RCC 7860 (cell line): ENCODE measurements at regions not wholly inside any gene's neighbourhood (a gene's known extent, or its start where the extent isn't known, plus 50 kb on each side); places are given as distances from the start of the nearest gene placed in this dataset.

Experiments used
- DNase-seq: peaks from one replicate; pipeline ENCODE4 v3.0.0-alpha.2; 2015; ENCODE audit warnings: low spot score
- FAIRE-seq: peaks from 2 replicates; lab custom pipeline; 2012; peaks lifted over from hg19 to GRCh38; lab: Jason Lieb, UNC

GRCh38 chr18:40739029-40739428 is 1216.0 kb upstream of the PIK3C3 start:
- FAIRE-seq: no peak

GRCh38 chr18:40738321-40738880 is 1216.6 kb upstream of the PIK3C3 start:
- DNase-seq (no peak), FAIRE-seq (no peak)

More at GRCh38 chr18:40739029-40739428, 1216.0 kb upstream of the PIK3C3 start:
- no peak for DNase-seq

- DNase-seq (no peak), FAIRE-seq (no peak)
These were observed 1246.3 kb upstream of the PIK3C3 start for GRCh38 chr18:40708726-40709125.

- FAIRE-seq (no peak), DNase-seq (no peak)
These were observed 1247.2 kb upstream of the PIK3C3 start for GRCh38 chr18:40707797-40708196.

- FAIRE-seq (no peak), DNase-seq (no peak)
These were observed 1256.9 kb upstream of the PIK3C3 start for GRCh38 chr18:40698129-40698528.

GRCh38 chr18:40695526-40695925 is 1259.5 kb upstream of the PIK3C3 start:
- DNase-seq: no peak
- no peak for FAIRE-seq

- DNase-seq (no peak), FAIRE-seq (peak; percentile 30)
These were observed 1262.2 kb upstream of the PIK3C3 start for GRCh38 chr18:40692871-40693270.

- FAIRE-seq (no peak), DNase-seq (no peak)
These were observed 1265.0 kb upstream of the PIK3C3 start for GRCh38 chr18:40690062-40690461.

GRCh38 chr18:40687399-40687798 is 1267.6 kb upstream of the PIK3C3 start:
- DNase-seq: no peak

GRCh38 chr18:40686836-40687235 is 1268.2 kb upstream of the PIK3C3 start:
- FAIRE-seq (no peak), DNase-seq (no peak)

More at GRCh38 chr18:40687399-40687798, 1267.6 kb upstream of the PIK3C3 start:
- no peak for FAIRE-seq

- no peak for FAIRE-seq
These were observed 1269.8 kb upstream of the PIK3C3 start for GRCh38 chr18:40685219-40685618.

GRCh38 chr18:40678318-40678717 is 1276.7 kb upstream of the PIK3C3 start:
- FAIRE-seq (no peak), DNase-seq (no peak)

More at GRCh38 chr18:40685219-40685618, 1269.8 kb upstream of the PIK3C3 start:
- DNase-seq: no peak

GRCh38 chr18:40676668-40677067 is 1278.4 kb upstream of the PIK3C3 start:
- FAIRE-seq (no peak), DNase-seq (no peak)

- FAIRE-seq: no peak
These were observed 1281.9 kb upstream of the PIK3C3 start for GRCh38 chr18:40673150-40673549.

GRCh38 chr18:40672590-40672989 is 1282.4 kb upstream of the PIK3C3 start:
- DNase-seq (no peak), FAIRE-seq (no peak)

More at GRCh38 chr18:40673150-40673549, 1281.9 kb upstream of the PIK3C3 start:
- DNase-seq: no peak

GRCh38 chr18:40670668-40671375 is 1284.2 kb upstream of the PIK3C3 start:
- DNase-seq: no peak

GRCh38 chr18:40662898-40663437 is 1292.1 kb upstream of the PIK3C3 start:
- DNase-seq (no peak), FAIRE-seq (no peak)

More at GRCh38 chr18:40670668-40671375, 1284.2 kb upstream of the PIK3C3 start:
- FAIRE-seq: no peak

GRCh38 chr18:40653682-40654081 is 1301.4 kb upstream of the PIK3C3 start:
- DNase-seq (no peak), FAIRE-seq (no peak)

- no peak for FAIRE-seq
- DNase-seq: no peak
These were observed 1302.7 kb upstream of the PIK3C3 start for GRCh38 chr18:40652321-40652720.

GRCh38 chr18:40651163-40651562 is 1303.9 kb upstream of the PIK3C3 start:
- FAIRE-seq (no peak), DNase-seq (no peak)

GRCh38 chr18:40642692-40643229 is 1312.3 kb upstream of the PIK3C3 start:
- no peak for FAIRE-seq
- no peak for DNase-seq

- DNase-seq: no peak
- FAIRE-seq: no peak
These were observed 1323.7 kb upstream of the PIK3C3 start for GRCh38 chr18:40631319-40631718.
